ENCODE measurements at regions not wholly inside any gene's neighbourhood (a gene's known extent, or its start where the extent isn't known, plus 50 kb on each side); places are given as distances from the start of the nearest gene placed in this dataset.

DNA sequence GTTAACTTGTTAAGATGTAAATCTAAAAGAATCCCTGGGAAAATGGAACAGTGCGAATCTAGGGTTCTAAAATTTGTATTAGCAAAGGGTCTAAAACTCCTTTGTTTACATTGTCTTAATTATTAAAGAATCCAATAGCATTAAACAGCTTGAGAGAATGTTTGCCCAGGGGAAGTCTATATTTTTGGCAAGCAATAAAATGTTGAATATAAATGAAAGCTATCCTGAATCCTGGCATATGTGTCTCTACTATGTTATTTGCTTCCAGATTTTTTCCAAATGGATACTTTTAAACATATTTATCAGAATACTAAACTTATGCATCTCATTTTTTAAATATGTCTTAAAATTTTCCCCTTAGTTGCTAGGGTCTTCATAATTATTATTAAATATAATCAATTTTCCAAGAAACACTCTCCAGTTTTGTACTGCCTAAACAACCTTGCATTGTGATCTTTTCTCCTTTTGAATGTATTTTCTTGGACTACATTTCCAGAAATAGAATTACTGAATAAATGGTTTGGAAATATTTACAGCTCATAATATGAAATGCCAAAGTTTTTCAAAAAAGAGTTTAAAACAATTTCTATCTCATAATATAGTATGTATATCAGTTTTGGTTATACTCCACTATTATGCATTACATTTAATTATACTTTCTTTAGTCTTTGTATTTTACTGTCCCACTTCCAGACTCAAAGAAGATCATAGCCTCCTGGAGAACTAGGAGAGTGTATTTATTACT is 304.8 kb downstream of the USP25 start:
- H3K27me3 Mint-ChIP-seq (ENCODE audit: unreplicated experiment), result no peaks in the 10 kb centered on the region

DNA sequence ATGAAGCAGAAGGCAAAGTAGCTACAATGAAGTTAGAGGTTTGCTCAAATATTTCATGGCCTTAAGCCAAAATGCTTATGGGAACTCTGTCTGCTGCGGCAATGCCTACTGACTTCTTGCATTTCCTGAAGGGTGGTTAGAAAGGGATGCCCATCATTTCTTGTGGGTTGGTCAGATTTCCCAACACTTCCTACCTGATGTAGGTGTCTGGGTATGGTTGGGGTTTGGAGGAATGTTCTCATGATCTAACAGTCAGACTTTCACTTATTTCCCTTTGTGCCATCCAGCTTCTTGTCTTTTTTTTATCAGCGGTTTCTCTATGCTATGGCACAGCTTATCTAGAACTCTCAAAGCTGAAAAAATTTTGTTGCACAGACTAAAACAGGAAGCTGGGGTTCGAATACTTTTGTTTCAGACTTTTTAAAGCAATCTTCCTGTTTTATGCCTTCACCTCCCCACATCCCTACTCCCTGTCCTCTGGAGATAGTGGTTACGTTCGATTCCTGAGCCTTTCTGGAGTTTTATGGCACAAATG is 307.7 kb downstream of the USP25 start:
- no peak overlapping the region for H3K27ac Mint-ChIP-seq (ENCODE audit: unreplicated experiment)
- TF ChIP-seq, protein P1, sequence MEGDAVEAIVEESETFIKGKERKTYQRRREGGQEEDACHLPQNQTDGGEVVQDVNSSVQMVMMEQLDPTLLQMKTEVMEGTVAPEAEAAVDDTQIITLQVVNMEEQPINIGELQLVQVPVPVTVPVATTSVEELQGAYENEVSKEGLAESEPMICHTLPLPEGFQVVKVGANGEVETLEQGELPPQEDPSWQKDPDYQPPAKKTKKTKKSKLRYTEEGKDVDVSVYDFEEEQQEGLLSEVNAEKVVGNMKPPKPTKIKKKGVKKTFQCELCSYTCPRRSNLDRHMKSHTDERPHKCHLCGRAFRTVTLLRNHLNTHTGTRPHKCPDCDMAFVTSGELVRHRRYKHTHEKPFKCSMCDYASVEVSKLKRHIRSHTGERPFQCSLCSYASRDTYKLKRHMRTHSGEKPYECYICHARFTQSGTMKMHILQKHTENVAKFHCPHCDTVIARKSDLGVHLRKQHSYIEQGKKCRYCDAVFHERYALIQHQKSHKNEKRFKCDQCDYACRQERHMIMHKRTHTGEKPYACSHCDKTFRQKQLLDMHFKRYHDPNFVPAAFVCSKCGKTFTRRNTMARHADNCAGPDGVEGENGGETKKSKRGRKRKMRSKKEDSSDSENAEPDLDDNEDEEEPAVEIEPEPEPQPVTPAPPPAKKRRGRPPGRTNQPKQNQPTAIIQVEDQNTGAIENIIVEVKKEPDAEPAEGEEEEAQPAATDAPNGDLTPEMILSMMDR (IDR thresholded peaks at IDR 0.05; ENCODE audit: unreplicated experiment), result no peak
- H3K4me3 Mint-ChIP-seq (ENCODE audit: unreplicated experiment), result no peak overlapping the region
- H3K9me3 Mint-ChIP-seq (ENCODE audit: unreplicated experiment), result peaks cover 4% of the 10 kb centered on the region
- no peak for DNase-seq (ENCODE audit: low spot score)
- peaks cover 2% of the 10 kb centered on the region for H3K4me1 Mint-ChIP-seq (ENCODE audit: unreplicated experiment)
- H3K36me3 Mint-ChIP-seq (ENCODE audit: low read depth, unreplicated experiment), result no peaks in the 10 kb centered on the region
- no peaks in the 10 kb centered on the region for H3K27me3 Mint-ChIP-seq (ENCODE audit: unreplicated experiment)

More for the DNA sequence above, 304.8 kb downstream of the USP25 start:
- DNase-seq (ENCODE audit: low spot score), result no peak
- Mint-ChIP-seq H3K36me3 (ENCODE audit: low read depth, unreplicated experiment) (no peaks in the 10 kb centered on the region), H3K4me1 (ENCODE audit: unreplicated experiment) (peaks cover 2% of the 10 kb centered on the region), H3K9me3 (ENCODE audit: unreplicated experiment) (no peaks in the 10 kb centered on the region), H3K4me3 (ENCODE audit: unreplicated experiment) (no peak overlapping the region), H3K27ac (ENCODE audit: unreplicated experiment) (no peak overlapping the region)
- TF ChIP-seq, protein P1 (IDR thresholded peaks at IDR 0.05; ENCODE audit: unreplicated experiment), result no peak

DNA sequence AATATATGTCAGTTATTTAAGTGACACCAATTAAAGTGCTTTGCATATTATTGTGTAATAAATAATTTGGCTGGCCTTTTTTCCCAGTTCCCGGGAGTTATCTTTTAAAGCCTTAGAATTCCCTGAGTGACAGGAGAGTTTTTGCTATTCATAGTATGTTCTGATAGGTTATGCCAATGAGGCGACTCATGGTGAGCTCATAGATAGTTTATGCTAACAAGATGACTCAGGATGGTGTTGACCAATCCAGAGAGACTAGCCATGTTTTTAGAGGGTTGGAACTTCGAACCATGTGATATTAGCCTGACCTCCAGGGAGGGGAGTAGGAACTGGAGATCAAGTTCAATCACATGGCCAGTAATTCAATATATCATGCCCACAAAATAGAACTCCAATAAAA is 310.8 kb downstream of the USP25 start:
- peaks cover 4% of the 10 kb centered on the region for H3K9me3 Mint-ChIP-seq (ENCODE audit: unreplicated experiment)
- no peak for DNase-seq (ENCODE audit: low spot score)
- H3K4me1 Mint-ChIP-seq (ENCODE audit: unreplicated experiment), result peaks cover 2% of the 10 kb centered on the region
- H3K27ac Mint-ChIP-seq (ENCODE audit: unreplicated experiment), result no peak overlapping the region
- TF ChIP-seq, protein P1 (IDR thresholded peaks at IDR 0.05; ENCODE audit: unreplicated experiment), result no peak
- no peak overlapping the region for H3K4me3 Mint-ChIP-seq (ENCODE audit: unreplicated experiment)
- no peaks in the 10 kb centered on the region for H3K36me3 Mint-ChIP-seq (ENCODE audit: low read depth, unreplicated experiment)
- H3K27me3 Mint-ChIP-seq (ENCODE audit: unreplicated experiment), result peaks cover 2% of the 10 kb centered on the region

DNA sequence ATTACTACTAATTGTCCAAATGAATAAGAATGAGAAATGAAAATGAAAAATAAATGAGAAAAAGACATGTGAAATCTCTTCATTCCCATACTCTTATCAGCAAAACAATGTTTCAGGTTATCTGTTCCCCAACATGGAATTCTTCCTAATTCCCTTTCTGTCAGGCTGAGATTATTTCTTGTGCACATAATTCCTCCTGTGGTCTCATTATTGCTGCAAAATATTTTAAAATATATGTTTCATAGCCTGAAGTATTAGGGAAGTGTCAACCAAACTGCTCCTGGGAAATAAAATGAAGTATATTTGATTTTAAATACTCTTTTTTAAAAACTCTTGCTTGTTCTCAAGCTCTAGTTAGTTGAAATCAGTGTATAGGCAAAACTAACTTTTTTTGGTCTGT is 314.9 kb downstream of the USP25 start:
- Mint-ChIP-seq H3K36me3 (ENCODE audit: low read depth, unreplicated experiment) (no peaks in the 10 kb centered on the region), H3K4me3 (ENCODE audit: unreplicated experiment) (no peak overlapping the region), H3K27ac (ENCODE audit: unreplicated experiment) (no peak overlapping the region), H3K27me3 (ENCODE audit: unreplicated experiment) (peaks cover 2% of the 10 kb centered on the region), H3K4me1 (ENCODE audit: unreplicated experiment) (no peaks in the 10 kb centered on the region), H3K9me3 (ENCODE audit: unreplicated experiment) (peaks cover 4% of the 10 kb centered on the region)
- DNase-seq (ENCODE audit: low spot score), result no peak
- TF ChIP-seq, protein P1 (IDR thresholded peaks at IDR 0.05; ENCODE audit: unreplicated experiment), result no peak

DNA sequence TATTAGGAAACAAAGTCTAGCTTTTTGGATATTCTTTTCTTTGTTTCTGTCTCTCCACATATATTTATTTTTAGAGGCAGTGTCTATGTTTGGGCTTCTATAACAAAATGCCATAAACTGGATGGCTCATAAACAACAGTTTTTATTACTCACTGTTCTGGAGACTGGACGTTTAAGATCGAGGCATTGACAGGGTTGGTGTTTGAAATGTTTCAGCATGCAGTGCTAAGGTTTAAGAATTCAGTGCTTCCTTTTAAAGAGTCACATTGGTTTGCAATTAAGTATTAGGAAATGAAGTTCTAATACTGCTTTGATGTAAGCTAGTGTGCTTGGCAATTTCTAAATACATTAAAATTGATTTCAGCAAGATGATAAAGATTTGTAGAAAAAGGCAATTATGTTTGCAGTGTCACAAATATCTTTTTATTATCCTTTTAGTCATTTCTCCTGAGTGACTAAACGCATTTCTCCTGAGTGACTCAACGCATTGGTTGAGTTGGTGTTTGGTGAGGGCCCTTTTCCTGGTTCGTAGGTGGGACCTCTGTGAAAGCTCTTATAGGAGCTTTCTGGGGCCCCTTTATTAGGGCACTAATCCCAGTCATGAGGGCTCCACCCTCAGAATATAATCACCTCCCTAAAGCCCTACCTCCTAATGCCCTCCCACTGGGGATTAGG is 317.0 kb downstream of the USP25 start:
- TF ChIP-seq, protein P1 (IDR thresholded peaks at IDR 0.05; ENCODE audit: unreplicated experiment), result no peak
- Mint-ChIP-seq H3K27me3 (ENCODE audit: unreplicated experiment) (peaks cover 2% of the 10 kb centered on the region), H3K4me1 (ENCODE audit: unreplicated experiment) (no peaks in the 10 kb centered on the region), H3K36me3 (ENCODE audit: low read depth, unreplicated experiment) (no peaks in the 10 kb centered on the region), H3K27ac (ENCODE audit: unreplicated experiment) (no peak overlapping the region), H3K9me3 (ENCODE audit: unreplicated experiment) (no peaks in the 10 kb centered on the region), H3K4me3 (ENCODE audit: unreplicated experiment) (no peak overlapping the region)
- DNase-seq (ENCODE audit: low spot score), result no peak
